Limb (tissue), 2 donors: ENCODE measurements at regions not wholly inside any gene's neighbourhood (a gene's known extent, or its start where the extent isn't known, plus 50 kb on each side); places are given as distances from the start of the nearest gene placed in this dataset.

Experiments
- DNase-seq, 2 donors: peaks; one replicate each; pipeline ENCODE4 v3.0.0-alpha.2; 2016; ENCODE audit errors: extremely low spot score in 2 of 2

DNA sequence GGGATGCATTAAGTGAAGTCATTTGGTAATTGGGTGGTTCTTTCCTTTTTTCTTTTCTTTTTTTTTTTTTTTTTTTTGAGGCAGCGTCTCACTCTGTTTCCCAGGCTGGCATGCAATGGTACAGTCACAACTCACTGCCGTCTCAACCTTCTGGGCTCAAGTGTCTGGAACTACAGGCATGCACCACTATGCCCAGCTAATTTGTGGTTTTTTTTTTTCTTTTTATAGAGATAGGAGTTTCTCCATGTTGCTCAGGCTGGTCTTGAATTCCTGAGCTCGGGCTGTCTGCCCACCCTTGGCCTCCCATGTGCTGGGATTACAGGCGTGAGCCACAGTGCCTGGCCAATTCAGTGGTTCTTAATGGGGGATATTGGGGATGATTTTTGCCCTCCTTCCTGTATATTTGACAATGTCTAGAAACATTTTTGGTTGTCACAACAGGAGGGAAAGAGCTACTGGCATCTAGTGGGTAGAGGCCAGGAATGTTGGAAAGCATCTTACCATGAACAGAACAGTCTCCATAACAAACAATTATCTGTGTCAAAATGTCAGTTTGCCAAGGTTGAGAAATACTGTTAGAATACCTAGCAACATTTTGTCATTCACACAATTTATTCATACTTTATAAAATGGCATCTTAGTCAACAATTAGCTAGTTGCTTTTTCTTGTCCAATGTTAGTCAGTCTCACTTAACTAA lies 79.4 kb upstream of the CNTN3 start:
- no peak for DNase-seq

DNA sequence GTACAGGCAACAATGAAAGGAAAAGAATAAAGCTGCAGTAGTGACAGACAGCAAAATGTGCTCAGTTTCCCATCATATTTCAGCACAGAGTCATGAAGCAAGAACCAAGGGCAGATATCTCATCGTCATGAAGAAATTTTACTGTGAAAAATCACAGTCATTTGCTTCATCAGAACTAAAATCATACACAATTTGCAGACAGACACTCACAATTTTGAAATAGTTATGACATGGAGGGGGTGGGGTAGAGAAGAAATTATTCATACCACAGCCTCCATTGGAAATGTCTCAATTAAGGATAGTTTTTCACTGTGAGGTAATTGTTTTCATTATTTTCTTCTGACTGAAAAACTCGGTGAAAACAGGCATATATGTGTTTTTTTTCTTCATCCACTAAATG lies 78.8 kb upstream of the CNTN3 start:
- DNase-seq = no peak

DNA sequence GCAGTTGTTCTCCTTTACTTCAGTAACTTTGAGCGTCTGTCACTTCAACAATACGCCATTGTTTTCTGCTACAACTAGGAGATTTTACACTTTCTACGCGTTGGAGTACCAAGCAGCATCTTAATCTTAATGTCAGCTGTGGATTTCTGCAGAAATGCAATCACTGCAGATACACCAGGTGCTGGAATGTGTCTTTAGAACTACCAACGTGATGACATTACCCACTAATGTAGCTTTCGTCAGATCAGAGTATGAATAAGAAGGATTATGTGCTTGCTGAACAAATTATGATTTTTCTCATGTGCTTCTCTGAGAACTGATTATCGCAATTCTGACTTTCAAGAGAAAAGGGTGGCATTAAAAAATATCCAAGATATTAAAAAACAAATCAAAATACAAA lies 77.5 kb upstream of the CNTN3 start:
- DNase-seq = no peak

DNA sequence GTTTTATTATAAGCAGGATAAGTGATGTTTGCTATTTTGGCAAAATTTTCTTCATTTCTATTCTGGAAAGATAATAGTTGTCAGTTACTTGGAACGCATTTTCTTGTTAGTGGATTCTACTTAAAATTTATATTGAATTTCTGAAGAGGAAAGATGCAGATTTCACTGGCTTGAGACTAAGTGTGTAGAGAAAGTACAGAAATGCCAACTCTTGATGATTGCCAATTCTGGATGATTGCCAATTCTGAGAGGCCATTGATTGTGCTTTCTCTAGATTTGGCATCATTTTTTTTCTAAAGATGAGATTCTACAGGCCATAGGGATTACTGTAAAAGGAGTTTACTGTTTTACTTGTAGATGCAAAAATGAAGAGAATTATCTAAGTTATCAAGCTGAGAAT lies 58.9 kb upstream of the CNTN3 start:
- no peak for DNase-seq

DNA sequence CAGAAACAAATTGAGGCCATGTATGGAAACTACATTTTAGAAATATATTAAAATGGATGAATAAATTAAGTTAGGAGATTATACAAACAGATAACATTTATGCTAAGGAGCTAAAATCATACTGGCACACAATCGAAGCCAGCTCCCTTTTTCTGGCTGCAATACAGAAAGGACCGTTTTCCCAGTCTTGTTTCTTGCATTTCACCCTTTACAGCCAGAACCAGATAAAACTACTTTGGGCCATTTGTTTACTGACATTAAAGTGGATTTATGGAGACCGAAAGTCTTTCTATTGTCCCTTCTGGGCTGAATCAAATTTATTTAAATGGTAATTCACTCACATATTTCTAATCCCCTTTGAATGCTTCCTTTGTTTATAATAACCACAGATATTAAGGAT lies 50.1 kb upstream of the CNTN3 start:
- DNase-seq = no peak
